PFSK-1 (cell line): ENCODE measurements at regions not wholly inside any gene's neighbourhood (a gene's known extent, or its start where the extent isn't known, plus 50 kb on each side); places are given as distances from the start of the nearest gene placed in this dataset.

Experiments used
- POLR2AphosphoS5 ChIP-seq: IDR thresholded peaks from 2 replicates; pipeline ENCODE4 v1.6.1; 2012; ENCODE audit warnings: low read depth, mild to moderate bottlenecking, control low read depth, low read length, moderate library complexity
- TAF1 ChIP-seq: IDR thresholded peaks from 2 replicates; pipeline ENCODE4 v1.6.1; 2012; ENCODE audit warnings: low read length, control low read depth, borderline replicate concordance; ENCODE audit not compliant: insufficient read depth

- TF ChIP-seq TAF1 (no peak), POLR2AphosphoS5 (no peak)
Observed at GRCh38 chr7:114358911-114359310, 55.7 kb upstream of the FOXP2 start.
